ENCODE measurements at regions not wholly inside any gene's neighbourhood (a gene's known extent, or its start where the extent isn't known, plus 50 kb on each side); places are given as distances from the start of the nearest gene placed in this dataset.

GRCh38 chr18:77755187-77755586, 505.5 kb downstream of the GALR1 start:
- DNase-seq (ENCODE audit: low read depth, low spot score), result no peak
- Mint-ChIP-seq H3K27ac (ENCODE audit: unreplicated experiment) (no peak overlapping the region), H3K4me1 (peaks cover 8% of the 10 kb centered on the region), H3K36me3 (ENCODE audit: low read depth) (no peaks in the 10 kb centered on the region), H3K4me3 (no peak overlapping the region), H3K27me3 (ENCODE audit: low read depth) (no peaks in the 10 kb centered on the region), H3K9me3 (no peaks in the 10 kb centered on the region)
- TF ChIP-seq CTCF (conservative IDR thresholded peaks at IDR 0.05), result no peak

GRCh38 chr18:77761332-77761731, 511.7 kb downstream of the GALR1 start:
- no peaks in the 10 kb centered on the region for H3K36me3 Mint-ChIP-seq (ENCODE audit: low read depth)
- peaks cover 4% of the 10 kb centered on the region for H3K9me3 Mint-ChIP-seq
- H3K27ac Mint-ChIP-seq (ENCODE audit: unreplicated experiment), result no peak overlapping the region
- TF ChIP-seq CTCF (conservative IDR thresholded peaks at IDR 0.05), result no peak
- DNase-seq (ENCODE audit: low read depth, low spot score), result no peak
- H3K27me3 Mint-ChIP-seq (ENCODE audit: low read depth), result no peaks in the 10 kb centered on the region
- peak overlapping the region; percentile 35 for H3K4me3 Mint-ChIP-seq
- H3K4me1 Mint-ChIP-seq, result peaks cover 35% of the 10 kb centered on the region

GRCh38 chr18:77762014-77762413, 512.4 kb downstream of the GALR1 start:
- peak overlapping the region; percentile 92 for H3K4me3 Mint-ChIP-seq

GRCh38 chr18:77762642-77763041, 513.0 kb downstream of the GALR1 start:
- peak overlapping the region; percentile 92 for H3K4me3 Mint-ChIP-seq
- H3K27me3 Mint-ChIP-seq (ENCODE audit: low read depth), result no peaks in the 10 kb centered on the region
- H3K36me3 Mint-ChIP-seq (ENCODE audit: low read depth), result no peaks in the 10 kb centered on the region
- TF ChIP-seq CTCF (conservative IDR thresholded peaks at IDR 0.05), result no peak
- DNase-seq (ENCODE audit: low read depth, low spot score), result peak; percentile 32
- peak overlapping the region; percentile 98 for H3K27ac Mint-ChIP-seq (ENCODE audit: unreplicated experiment)
- peaks cover 4% of the 10 kb centered on the region for H3K9me3 Mint-ChIP-seq
- peaks cover 39% of the 10 kb centered on the region for H3K4me1 Mint-ChIP-seq

More at GRCh38 chr18:77762014-77762413, 512.4 kb downstream of the GALR1 start:
- Mint-ChIP-seq H3K9me3 (peaks cover 4% of the 10 kb centered on the region), H3K36me3 (ENCODE audit: low read depth) (no peaks in the 10 kb centered on the region), H3K27ac (ENCODE audit: unreplicated experiment) (no peak overlapping the region), H3K27me3 (ENCODE audit: low read depth) (no peaks in the 10 kb centered on the region), H3K4me1 (peaks cover 39% of the 10 kb centered on the region)
- no peak for TF ChIP-seq CTCF (conservative IDR thresholded peaks at IDR 0.05)
- DNase-seq (ENCODE audit: low read depth, low spot score), result no peak

GRCh38 chr18:77763530-77764145, 514.0 kb downstream of the GALR1 start:
- Mint-ChIP-seq H3K9me3 (peaks cover 4% of the 10 kb centered on the region), H3K36me3 (ENCODE audit: low read depth) (no peaks in the 10 kb centered on the region), H3K27me3 (ENCODE audit: low read depth) (no peaks in the 10 kb centered on the region), H3K4me1 (peaks cover 39% of the 10 kb centered on the region), H3K4me3 (peak overlapping the region; percentile 18), H3K27ac (ENCODE audit: unreplicated experiment) (no peak overlapping the region)
- TF ChIP-seq CTCF (conservative IDR thresholded peaks at IDR 0.05), result no peak
- DNase-seq (ENCODE audit: low read depth, low spot score), result no peak

Measured in neural crest cell (in vitro differentiated cells).